GM18951 (cell line): ENCODE measurements at regions not wholly inside any gene's neighbourhood (a gene's known extent, or its start where the extent isn't known, plus 50 kb on each side); places are given as distances from the start of the nearest gene placed in this dataset.

Source experiments
- POLR2A ChIP-seq: IDR thresholded peaks from 4 replicates; pipeline ENCODE4 v1.6.1; 2011; ENCODE audit warnings: mild to moderate bottlenecking; ENCODE audit not compliant: insufficient read length, insufficient read depth; ENCODE audit errors: extremely low read depth
- in situ Hi-C: fragments of 300-500 bp; cut with MboI; formaldehyde crosslinking; loops from one replicate; pipeline ENCODE4 v1.12.0; 2022; ENCODE audit warnings: low sequenced_read_pairs, mixed read lengths, inconsistent platforms; ENCODE audit not compliant: unreplicated experiment

DNA sequence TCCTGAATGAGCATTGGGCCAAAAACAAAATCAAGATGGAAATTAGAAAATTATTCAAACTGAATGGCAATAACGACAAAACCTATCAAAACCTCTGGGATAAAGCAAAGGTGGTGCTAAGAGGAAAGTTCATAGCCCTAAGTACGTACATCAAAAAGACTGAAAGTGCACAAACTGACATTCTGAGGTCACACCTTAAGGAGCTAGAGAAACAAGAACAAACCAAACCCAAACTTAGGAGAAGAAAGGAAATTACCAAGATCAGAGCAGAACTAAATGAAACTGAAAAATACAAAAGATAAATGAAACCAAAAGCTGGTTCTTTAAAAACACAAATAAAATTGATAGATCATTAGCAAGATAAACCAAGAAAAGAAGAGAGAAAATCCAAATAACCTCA, 1543.5 kb upstream of the ACVR2A start:
- in situ Hi-C loops: no loop called here
- TF ChIP-seq POLR2A: no peak

DNA sequence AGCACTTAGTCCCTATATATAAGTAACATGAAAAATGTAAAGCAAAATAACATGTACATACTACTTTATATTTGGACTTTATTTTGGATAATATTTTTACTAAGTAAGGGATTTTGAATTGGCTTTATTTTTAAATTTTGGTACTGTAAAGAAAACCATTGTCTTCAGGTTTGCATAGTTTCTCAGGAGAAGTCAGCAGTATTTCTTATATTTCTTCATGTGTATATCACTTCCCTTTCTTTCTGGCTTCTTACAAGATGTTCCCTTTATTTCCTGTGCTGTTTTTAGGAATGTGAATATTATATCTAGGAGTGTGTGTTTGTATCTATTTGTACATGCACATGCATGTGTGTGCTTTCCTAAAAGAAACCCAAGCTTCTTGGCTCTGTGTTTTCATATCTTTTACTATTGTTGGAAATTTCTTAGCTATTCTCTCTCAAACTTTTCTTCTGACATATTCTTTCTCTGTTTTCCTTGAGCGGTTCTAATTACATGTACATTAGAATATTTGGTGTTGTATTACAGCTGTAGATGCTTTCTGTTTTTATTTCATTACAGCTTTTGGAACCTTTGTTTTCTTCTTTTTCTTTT, 1549.7 kb upstream of the ACVR2A start:
- in situ Hi-C loops: no loop called here
- no peak for TF ChIP-seq POLR2A

DNA sequence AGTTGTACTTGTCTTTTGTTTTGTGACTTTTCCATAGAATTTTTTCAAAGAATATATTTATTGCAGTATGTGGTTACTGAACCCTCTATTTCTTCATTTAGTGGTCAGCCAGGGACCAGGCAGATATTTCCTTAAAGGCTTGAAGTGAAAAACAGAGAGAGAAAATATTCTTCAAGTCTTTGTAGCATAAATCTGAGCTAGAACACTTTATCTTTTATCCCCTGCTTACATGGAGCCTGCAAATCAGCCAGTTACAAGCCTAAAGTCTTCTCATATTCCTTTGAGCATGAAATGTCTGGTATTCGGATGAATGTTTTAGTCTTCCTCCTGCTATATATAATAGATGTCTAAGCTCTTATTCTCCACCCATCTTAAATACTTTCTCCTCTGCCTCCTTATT, 1557.5 kb upstream of the ACVR2A start:
- TF ChIP-seq POLR2A: no peak
- in situ Hi-C loops: no loop called here

DNA sequence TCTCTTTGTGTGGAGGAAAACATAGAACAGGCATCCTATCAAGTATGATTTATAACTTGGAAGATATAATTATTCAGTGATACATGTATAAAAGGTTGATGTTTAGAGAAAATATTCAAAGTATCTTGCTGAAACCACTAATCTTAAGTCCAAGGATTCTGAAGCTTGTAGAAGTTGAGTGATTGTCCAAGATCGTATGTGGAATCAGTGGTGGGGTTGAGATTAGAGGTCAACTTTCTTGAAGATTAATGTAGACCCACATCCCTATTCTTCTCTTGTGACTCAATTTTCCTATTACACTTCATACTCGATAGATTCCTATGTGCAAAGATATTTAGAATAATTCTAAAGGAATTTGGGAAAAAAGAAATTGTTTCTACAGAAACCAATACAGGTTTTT, 1565.9 kb upstream of the ACVR2A start:
- no peak for TF ChIP-seq POLR2A
- in situ Hi-C loops: no loop called here

DNA sequence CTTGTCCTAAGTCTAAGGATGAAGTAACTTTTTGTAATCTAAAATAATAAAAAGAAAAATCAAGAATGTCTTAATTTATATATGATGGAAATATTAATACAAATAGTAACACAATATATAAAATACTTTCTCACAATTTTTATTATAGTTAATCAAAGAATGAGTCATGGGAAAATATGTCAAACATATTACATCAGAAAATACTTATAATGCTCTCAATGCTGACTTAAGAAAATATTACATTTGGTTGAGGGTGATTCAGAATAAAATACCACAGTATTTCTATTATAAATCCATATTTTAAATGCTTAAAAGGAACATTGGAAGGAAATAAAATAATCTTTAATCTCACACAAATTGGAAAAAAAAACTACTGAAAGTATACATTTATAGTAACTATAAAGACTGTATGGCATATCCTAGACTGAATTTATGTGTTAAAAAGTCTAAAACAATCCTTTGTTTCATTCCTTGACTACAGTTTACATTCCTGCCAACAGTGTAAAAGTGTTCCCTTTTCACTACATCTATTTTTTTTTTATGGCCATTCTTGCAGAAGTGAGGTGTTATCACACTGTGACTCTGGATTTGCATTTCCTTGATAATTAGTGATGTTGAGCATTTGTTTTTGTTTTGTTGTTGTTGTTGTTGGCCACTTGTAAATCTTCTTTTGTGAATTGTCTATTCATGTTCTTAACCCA, 1573.5 kb upstream of the ACVR2A start:
- TF ChIP-seq POLR2A: no peak
- in situ Hi-C loops: no loop called here

DNA sequence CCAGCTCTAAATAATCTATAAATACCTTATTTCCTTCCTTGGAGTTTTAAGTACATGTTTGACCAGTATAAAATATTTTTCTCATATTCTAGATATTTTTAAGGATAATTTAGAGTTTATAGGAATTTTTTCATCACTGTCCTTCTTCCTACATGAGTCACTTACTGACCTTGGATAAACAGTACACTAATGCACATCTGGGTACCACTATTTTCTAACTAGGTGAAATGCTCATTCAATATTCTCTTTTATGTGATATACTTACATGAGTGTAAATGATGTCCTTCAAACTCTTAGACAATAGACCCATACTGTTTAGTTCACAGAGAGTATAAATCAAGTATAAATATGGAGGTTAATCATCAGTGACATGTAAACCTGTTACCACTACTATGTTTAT, 1574.2 kb upstream of the ACVR2A start:
- in situ Hi-C loops: no loop called here
- TF ChIP-seq POLR2A: no peak

DNA sequence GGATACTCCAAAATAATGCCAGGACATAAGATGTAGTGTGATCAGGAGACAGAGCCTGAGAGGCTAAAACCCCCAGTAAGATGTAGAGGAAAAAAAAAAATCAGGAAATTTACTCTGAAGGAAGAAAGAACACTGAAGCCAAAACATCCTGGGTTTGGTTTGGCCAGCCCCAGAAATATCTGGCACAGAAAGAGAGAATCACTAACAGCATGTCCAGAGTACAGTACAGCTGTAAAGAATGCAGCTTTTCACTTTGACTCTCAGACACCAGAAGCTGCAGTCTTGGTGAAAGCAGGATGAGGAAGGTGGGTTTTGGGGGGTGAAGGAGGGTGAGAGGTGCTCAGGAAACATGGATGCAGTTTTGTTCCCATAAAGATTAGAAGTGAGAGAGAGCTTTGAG, 1577.7 kb upstream of the ACVR2A start:
- in situ Hi-C loops: no loop called here
- TF ChIP-seq POLR2A: no peak

DNA sequence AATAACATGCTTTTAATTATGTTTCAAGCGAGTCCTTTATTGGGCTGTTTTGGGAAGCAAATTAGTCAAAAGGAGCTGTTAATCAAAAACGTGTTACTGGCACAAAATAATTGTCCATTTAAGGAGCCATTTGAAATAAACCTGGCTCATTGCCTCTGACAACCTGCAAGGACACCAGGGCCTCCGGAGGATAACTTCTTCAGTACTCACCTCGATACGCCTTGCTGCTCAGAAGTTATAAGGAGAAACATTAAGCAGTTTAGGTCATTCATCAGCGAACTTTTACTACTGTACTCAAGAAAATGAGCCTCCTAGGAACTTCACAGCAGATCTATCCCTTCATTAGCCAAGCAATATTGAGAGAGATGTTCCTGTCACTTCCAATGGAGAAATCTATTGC, 1579.2 kb upstream of the ACVR2A start:
- in situ Hi-C loops: no loop called here
- no peak for TF ChIP-seq POLR2A

DNA sequence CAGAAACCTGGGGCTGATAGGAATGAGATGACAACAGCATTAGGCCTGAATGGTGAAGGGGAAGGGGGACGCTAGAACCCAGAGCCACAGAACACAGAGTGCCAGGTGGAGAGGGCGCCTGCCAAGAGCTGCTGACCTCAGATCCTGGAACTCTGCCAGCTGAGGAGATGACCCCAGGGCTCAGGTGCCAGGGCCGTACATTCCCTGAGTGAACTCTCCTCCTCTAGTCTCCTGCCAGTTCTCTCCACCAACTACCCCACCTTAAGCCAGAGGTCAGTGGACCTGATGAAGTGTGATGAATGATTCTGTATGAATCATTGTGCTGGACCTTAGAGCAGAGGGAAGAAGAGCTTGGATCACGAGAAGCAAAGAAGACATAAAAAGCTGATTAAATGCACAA, 1582.2 kb upstream of the ACVR2A start:
- no peak for TF ChIP-seq POLR2A
- in situ Hi-C loops: no loop called here

DNA sequence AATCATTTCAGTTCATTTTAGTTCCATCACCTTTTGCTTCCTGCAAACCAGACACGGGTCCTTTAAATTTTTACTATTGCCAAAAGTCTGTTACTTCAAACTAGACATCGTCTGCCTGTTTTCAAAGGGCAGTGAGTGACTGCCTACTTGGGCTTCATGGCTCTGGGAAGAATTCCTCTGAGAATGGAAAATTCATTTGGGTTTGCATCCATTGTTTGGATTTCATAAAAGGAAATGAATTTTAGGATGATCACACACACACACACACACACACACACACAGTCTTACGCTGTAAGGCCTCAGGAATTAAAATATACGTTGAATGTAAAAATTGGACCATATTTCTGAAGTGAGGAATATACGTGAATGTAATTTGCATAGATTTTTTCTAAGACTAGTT, 1584.3 kb upstream of the ACVR2A start:
- no peak for TF ChIP-seq POLR2A
- in situ Hi-C loops: no loop called here

DNA sequence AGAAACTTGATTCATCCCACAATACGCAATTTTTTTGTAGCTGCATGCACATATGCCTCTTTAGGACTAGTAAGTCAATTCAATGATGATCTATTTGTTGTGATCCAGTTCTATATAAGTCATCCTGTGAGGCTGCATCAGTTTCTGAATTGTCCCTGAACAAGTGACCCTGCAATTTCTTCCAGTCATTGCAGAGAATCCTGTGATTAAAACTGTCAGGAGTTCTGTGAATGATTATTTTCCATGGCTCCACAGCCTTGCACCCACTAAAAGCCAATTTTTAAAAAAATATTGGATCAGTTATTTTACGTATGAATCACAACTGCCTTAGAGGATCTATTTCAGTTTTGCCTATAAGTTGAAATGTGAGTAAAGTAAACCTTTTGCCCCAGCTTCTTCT, 1585.0 kb upstream of the ACVR2A start:
- in situ Hi-C loops: no loop called here
- no peak for TF ChIP-seq POLR2A

DNA sequence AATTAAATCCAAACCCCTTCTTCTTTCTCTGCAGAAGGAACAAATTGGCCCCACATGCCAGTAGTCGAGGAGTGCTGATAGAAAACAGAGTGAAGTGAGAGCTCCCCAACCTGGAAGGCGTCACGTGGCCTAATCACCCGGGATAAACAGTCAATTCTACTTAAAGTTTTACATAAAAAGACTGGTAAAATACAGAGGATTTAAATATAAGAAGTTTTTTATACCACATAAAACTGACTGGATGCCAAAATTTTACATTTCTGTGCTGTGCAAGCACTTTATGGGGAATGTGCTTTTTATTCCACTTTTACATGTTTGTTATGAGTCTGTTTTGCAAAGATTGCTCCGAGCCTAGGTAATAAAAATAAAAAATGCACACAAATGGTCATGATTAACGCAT, 1586.8 kb upstream of the ACVR2A start:
- TF ChIP-seq POLR2A: no peak
- in situ Hi-C loops: no loop called here

DNA sequence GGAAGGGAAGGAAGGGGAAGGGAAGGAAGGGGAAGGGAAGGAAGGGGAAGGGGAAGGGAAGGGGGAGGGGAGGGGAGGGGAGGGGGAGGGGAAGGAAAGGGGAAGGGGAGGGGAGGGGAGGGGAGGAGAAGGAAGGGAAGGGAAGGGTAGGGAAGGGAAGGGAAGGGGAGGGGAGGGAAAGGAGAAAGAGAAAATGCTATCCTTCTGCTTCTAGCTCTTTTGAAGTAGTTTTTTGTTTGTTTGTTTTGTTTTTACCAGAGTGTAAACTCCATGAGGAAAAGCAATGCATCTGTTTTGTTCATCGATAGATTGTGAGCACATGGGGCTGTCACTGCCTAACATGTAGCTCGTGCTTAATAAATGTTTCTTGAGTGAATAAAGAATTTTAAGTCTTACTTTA, 1592.7 kb upstream of the ACVR2A start:
- no peak for TF ChIP-seq POLR2A
- in situ Hi-C loops: no loop called here

DNA sequence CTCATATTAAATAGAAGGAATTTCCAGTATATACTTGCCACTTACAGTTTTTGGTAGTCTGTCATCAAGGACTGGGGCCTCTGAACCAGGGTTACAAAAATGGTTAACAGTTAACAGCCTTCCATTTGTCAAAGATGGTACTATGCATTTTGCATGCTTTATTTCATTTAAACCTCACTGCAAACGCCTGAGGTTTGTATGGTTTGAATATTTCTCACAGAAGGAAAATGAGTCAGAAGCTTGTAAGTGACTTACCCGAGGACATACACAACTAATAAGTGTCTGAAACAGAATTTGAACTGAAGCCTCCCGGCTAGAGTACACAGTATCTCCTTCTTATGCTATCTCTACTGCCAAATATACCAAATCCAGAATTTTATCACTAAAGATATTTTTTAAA, 1593.5 kb upstream of the ACVR2A start:
- in situ Hi-C loops: no loop called here
- TF ChIP-seq POLR2A: no peak
